GM12878 (cell line): ENCODE measurements at regions not wholly inside any gene's neighbourhood (a gene's known extent, or its start where the extent isn't known, plus 50 kb on each side); places are given as distances from the start of the nearest gene placed in this dataset.

Experiments
- ATAC-seq: fragments of 200-7000 bp; cut with Tn5 transposase; 3 replicates; pipeline ENCODE4 v1.9.1; 2020; ENCODE audit warnings: mild to moderate bottlenecking, moderate library complexity
- BruUV-seq: library from RNA; stranded (reverse); fragments of 400-500 nt; replicated peaks from 2 replicates; lab custom pipeline; 2021; lab: Mats Ljungman, UMichigan
- CTCF ChIA-PET: fragments of 300-600 bp; sonication (Branson Sonifier 250); formaldehyde crosslinking; extraction: SDS; loops from one replicate; lab custom pipeline; 2021; ENCODE audit warnings: inconsistent platforms; lab: Yijun Ruan, JAX
- POLR2A ChIA-PET: fragments of 350-600 bp; formaldehyde crosslinking; extraction: SDS; loops from one replicate; lab custom pipeline; 2021; ENCODE audit warnings: inconsistent platforms; lab: Charles Lee
- RAD21 ChIA-PET: fragments of 300-600 bp; sonication (Branson Sonifier 250); formaldehyde crosslinking; loops from one replicate; lab custom pipeline; 2023; ENCODE audit warnings: antibody characterized with exemption; ENCODE audit not compliant: unreplicated experiment; lab: Charles Lee
- SMC1A ChIA-PET: fragments of 300-600 bp; sonication (Branson Sonifier 250); formaldehyde crosslinking; loops from one replicate; lab custom pipeline; 2023; ENCODE audit not compliant: unreplicated experiment, uncharacterized antibody; lab: Charles Lee
- DNase-seq: peaks from one replicate; pipeline ENCODE4 v3.0.0-alpha.2; 2011; ENCODE audit warnings: low read depth, low spot score
- FAIRE-seq: peaks from 3 replicates; lab custom pipeline; 2011; peaks lifted over from hg19 to GRCh38; lab: Jason Lieb, UNC
- H2AFZ ChIP-seq: 2 replicates; pipeline ENCODE4 v1.6.0; 2011; ENCODE audit warnings: low read depth, low read length, control low read depth; ENCODE audit not compliant: control insufficient read depth
- H3K27ac ChIP-seq: 2 replicates; pipeline ENCODE4 v1.5.1; 2011; ENCODE audit warnings: control low read depth; ENCODE audit not compliant: control insufficient read depth, insufficient read depth
- H3K27me3 ChIP-seq, 2 experiments: replicated peaks in 1 of 2; 2 replicates each; pipeline versions ENCODE4 v1.6.0 to v1.6.1; 2011; ENCODE audit warnings: low read length in 1 of 2; ENCODE audit not compliant: control insufficient read depth in 2 of 2, insufficient read depth in 2 of 2
- H3K36me3 ChIP-seq, 2 experiments: 2 replicates each; pipeline ENCODE4 v1.5.1; 2011; ENCODE audit warnings: low read length in 1 of 2; ENCODE audit not compliant: control insufficient read depth in 2 of 2, insufficient read depth in 2 of 2
- H3K4me1 ChIP-seq: 2 replicates; pipeline ENCODE4 v1.6.1; 2011; ENCODE audit warnings: mild to moderate bottlenecking, low read length, moderate library complexity, mixed read lengths; ENCODE audit not compliant: control insufficient read depth, insufficient read depth
- H3K4me2 ChIP-seq: 2 replicates; pipeline ENCODE4 v1.6.0; 2011; ENCODE audit warnings: control low read depth; ENCODE audit not compliant: control insufficient read depth, insufficient read depth
- H3K4me3 ChIP-seq: fragments of 200-600 bp; sonication (generic); 2 replicates; pipeline ENCODE4 v1.5.1; 2016
- H3K79me2 ChIP-seq: 2 replicates; pipeline ENCODE4 v1.6.0; 2011; ENCODE audit warnings: low read length; ENCODE audit not compliant: control insufficient read depth, insufficient read depth
- H3K9ac ChIP-seq: 2 replicates; pipeline ENCODE4 v1.8.0; 2011; ENCODE audit warnings: low read length, control low read depth, mixed read lengths; ENCODE audit not compliant: control insufficient read depth, insufficient read depth
- H3K9me3 ChIP-seq: replicated peaks from 3 replicates; pipeline ENCODE4 v1.5.1; 2011; ENCODE audit warnings: mild to moderate bottlenecking, low read length; ENCODE audit not compliant: control insufficient read depth, insufficient read depth
- H4K20me1 ChIP-seq: 2 replicates; pipeline ENCODE4 v1.6.0; 2011; ENCODE audit not compliant: control insufficient read depth, insufficient read depth
- E4F1 ChIP-seq: fragments of 450-650 bp; IDR thresholded peaks from 2 replicates; pipeline ENCODE4 v1.6.1; 2018; ENCODE audit warnings: borderline replicate concordance, mild to moderate bottlenecking; ENCODE audit not compliant: partially characterized antibody
- ESRRA ChIP-seq: IDR thresholded peaks from 2 replicates; pipeline ENCODE4 v1.6.1; 2012; ENCODE audit warnings: mild to moderate bottlenecking, low read length, improper control_type of control experiment
- ETV6 ChIP-seq, 2 experiments: fragments of 450-650 bp in 1 of 2; IDR thresholded peaks in 1 of 2; conservative IDR thresholded peaks in 1 of 2; 2 replicates each; pipeline ENCODE4 v1.6.1; 2014; ENCODE audit warnings: antibody characterized with exemption in 1 of 2, borderline replicate concordance in 1 of 2, low read depth in 1 of 2, mild to moderate bottlenecking in 1 of 2, moderate library complexity in 1 of 2
- MEF2B ChIP-seq: fragments of 450-650 bp; IDR thresholded peaks from 2 replicates; pipeline ENCODE4 v1.6.1; 2018; ENCODE audit warnings: mild to moderate bottlenecking, moderate library complexity; ENCODE audit not compliant: partially characterized antibody, poor library complexity, severe bottlenecking
- MYB ChIP-seq: fragments of 150-350 bp; IDR thresholded peaks from 2 replicates; pipeline ENCODE4 v1.6.1; 2014; ENCODE audit warnings: mild to moderate bottlenecking, low read depth, low read length, borderline replicate concordance
- NFXL1 ChIP-seq: fragments of 450-650 bp; IDR thresholded peaks from 2 replicates; pipeline ENCODE4 v1.6.1; 2017; ENCODE audit warnings: antibody characterized with exemption, mild to moderate bottlenecking, borderline replicate concordance
- NR2C2 ChIP-seq: IDR thresholded peaks from 2 replicates; pipeline ENCODE4 v1.6.1; 2011; ENCODE audit warnings: borderline replicate concordance, low read depth; ENCODE audit not compliant: control insufficient read depth, insufficient read length
- PKNOX1 ChIP-seq: fragments of 450-650 bp; IDR thresholded peaks from 2 replicates; pipeline ENCODE4 v1.6.1; 2016; ENCODE audit warnings: mild to moderate bottlenecking
- WGBS: methylation state at CpG from one replicate; pipeline ENCODE4 v1.1.6; 2016; ENCODE audit warnings: low lambda C conversion rate; ENCODE audit not compliant: insufficient replicate concordance, insufficient coverage; ENCODE audit errors: missing lambda C conversion rate; 5-methylcytosine and 5-hydroxymethylcytosine counted together
- in situ Hi-C: fragments of 300-500 bp; cut with MboI; formaldehyde crosslinking; loops from 9 replicates; pipeline ENCODE4 v1.14.3; 2018; ENCODE audit warnings: mixed read lengths
- intact Hi-C: fragments of 100-400 bp; cut with micrococcal nuclease; formaldehyde crosslinking; loops from one replicate; pipeline ENCODE4 v1.14.2; 2022; ENCODE audit not compliant: unreplicated experiment
- TF ChIP-seq, protein P1 (sequence below): fragments of 150-350 bp; IDR thresholded peaks from 2 replicates; pipeline ENCODE4 v1.6.1; 2016; ENCODE audit warnings: low read depth, low read length
- TF ChIP-seq, protein P2 (sequence below): fragments of 450-650 bp; IDR thresholded peaks from 2 replicates; pipeline ENCODE4 v1.6.1; 2017; ENCODE audit warnings: antibody characterized with exemption, mild to moderate bottlenecking, moderate library complexity

DNA sequence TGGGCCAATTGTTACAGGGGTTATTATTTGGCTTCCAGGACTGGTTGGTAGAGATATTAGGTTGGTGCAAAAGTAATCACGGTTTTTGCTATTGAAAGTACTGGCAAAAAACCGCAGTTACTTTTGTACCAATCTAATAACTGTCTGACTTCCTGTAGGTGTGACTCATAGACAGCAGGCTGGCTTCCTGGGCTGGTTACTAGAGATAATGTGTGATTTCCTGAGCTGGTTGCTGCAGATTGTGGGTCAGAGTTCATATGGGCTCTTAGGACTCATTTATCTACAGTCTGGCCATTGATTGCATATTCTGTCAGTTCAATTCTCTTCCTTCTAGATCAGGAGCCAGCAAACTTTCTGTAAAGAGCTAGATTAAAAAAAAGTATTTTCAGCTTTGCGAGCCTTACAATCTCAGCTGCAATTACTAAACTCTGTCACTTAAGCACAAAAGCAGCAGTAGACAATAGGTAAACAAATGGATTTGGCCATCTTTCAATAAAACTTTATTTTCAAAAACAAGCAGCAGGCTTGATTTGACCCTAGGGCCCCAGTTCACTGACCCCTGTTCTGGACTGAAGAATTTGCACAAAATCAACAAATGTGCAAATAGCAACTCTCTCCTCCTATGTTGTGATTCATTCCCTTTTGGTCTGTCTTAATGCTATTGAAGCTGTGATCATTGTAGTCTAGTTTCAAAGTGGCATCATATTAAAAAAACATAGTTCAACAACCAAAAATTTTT is 50.8 kb upstream of the BOD1L1 start (continued):
- TF ChIP-seq, protein P1, sequence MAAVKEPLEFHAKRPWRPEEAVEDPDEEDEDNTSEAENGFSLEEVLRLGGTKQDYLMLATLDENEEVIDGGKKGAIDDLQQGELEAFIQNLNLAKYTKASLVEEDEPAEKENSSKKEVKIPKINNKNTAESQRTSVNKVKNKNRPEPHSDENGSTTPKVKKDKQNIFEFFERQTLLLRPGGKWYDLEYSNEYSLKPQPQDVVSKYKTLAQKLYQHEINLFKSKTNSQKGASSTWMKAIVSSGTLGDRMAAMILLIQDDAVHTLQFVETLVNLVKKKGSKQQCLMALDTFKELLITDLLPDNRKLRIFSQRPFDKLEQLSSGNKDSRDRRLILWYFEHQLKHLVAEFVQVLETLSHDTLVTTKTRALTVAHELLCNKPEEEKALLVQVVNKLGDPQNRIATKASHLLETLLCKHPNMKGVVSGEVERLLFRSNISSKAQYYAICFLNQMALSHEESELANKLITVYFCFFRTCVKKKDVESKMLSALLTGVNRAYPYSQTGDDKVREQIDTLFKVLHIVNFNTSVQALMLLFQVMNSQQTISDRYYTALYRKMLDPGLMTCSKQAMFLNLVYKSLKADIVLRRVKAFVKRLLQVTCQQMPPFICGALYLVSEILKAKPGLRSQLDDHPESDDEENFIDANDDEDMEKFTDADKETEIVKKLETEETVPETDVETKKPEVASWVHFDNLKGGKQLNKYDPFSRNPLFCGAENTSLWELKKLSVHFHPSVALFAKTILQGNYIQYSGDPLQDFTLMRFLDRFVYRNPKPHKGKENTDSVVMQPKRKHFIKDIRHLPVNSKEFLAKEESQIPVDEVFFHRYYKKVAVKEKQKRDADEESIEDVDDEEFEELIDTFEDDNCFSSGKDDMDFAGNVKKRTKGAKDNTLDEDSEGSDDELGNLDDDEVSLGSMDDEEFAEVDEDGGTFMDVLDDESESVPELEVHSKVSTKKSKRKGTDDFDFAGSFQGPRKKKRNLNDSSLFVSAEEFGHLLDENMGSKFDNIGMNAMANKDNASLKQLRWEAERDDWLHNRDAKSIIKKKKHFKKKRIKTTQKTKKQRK: no peak
- no peak for TF ChIP-seq MYB
- TF ChIP-seq, protein P2, sequence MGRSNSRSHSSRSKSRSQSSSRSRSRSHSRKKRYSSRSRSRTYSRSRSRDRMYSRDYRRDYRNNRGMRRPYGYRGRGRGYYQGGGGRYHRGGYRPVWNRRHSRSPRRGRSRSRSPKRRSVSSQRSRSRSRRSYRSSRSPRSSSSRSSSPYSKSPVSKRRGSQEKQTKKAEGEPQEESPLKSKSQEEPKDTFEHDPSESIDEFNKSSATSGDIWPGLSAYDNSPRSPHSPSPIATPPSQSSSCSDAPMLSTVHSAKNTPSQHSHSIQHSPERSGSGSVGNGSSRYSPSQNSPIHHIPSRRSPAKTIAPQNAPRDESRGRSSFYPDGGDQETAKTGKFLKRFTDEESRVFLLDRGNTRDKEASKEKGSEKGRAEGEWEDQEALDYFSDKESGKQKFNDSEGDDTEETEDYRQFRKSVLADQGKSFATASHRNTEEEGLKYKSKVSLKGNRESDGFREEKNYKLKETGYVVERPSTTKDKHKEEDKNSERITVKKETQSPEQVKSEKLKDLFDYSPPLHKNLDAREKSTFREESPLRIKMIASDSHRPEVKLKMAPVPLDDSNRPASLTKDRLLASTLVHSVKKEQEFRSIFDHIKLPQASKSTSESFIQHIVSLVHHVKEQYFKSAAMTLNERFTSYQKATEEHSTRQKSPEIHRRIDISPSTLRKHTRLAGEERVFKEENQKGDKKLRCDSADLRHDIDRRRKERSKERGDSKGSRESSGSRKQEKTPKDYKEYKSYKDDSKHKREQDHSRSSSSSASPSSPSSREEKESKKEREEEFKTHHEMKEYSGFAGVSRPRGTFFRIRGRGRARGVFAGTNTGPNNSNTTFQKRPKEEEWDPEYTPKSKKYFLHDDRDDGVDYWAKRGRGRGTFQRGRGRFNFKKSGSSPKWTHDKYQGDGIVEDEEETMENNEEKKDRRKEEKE: no peak

DNA sequence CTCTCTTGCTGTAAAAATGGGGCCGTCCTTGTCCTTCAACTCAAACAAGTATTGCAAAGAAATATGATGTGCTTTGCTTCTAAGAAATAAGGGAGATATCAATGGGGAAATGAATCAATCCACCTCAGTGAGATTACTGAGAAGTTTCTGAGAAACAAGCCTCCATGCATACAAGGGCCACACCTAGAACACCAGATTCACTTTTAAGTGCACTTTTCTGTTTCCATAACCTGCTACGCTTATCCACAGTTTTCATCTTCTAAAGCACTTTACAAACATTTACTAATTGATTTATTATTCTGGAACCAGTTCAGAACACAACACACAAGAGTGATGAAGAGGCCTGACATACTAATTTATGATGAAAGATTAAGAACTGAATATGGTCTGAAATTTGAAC is 54.0 kb upstream of the BOD1L1 start:
- no peak overlapping the region for H3K27ac ChIP-seq
- TF ChIP-seq PKNOX1 (no peak), E4F1 (no peak), NR2C2 (no peak), MEF2B (no peak), NFXL1 (no peak), ESRRA (no peak), ETV6 (conservative IDR thresholded peaks at IDR 0.05 in 1 of 2, IDR thresholded peaks at IDR 0.05 in 1 of 2; ENCODE audit: borderline replicate concordance in 1 of 2, low read depth in 1 of 2) (no peak)
- TF ChIP-seq, all 136 proteins: peak for 0
- FAIRE-seq: no peak
- in situ Hi-C loops: no loop called here
- no TSS peak for BruUV-seq
- ATAC-seq: no peak
- H3K79me2 ChIP-seq: no peaks in the 10 kb centered on the region
- WGBS: 26% methylated on average over 2 of the region's 2 CpGs
- ChIA-PET CTCF (no interaction called here), RAD21 (no interaction called here), SMC1A (no interaction called here), POLR2A (no interaction called here)
- no peak overlapping the region for H3K4me2 ChIP-seq
- H3K36me3 ChIP-seq: no peaks in the 10 kb centered on the region
- no peak for DNase-seq
- H4K20me1 ChIP-seq: no peaks in the 10 kb centered on the region
- H3K4me1 ChIP-seq: no peaks in the 10 kb centered on the region
- no peak overlapping the region for H2AFZ ChIP-seq
- no peak overlapping the region for H3K4me3 ChIP-seq
- intact Hi-C loops: no loop called here
- no peaks in the 10 kb centered on the region; the same call in 2 of the 3 replicates for H3K9me3 ChIP-seq
- H3K27me3 ChIP-seq: no peaks in the 10 kb centered on the region
- no peak overlapping the region for H3K9ac ChIP-seq
